Liver (tissue), 3 donors: ENCODE measurements at regions not wholly inside any gene's neighbourhood (a gene's known extent, or its start where the extent isn't known, plus 50 kb on each side); places are given as distances from the start of the nearest gene placed in this dataset.

ENCODE experiments used
- FOXA2 ChIP-seq: IDR thresholded peaks from 2 replicates; pipeline ENCODE4 v1.6.1; 2016; ENCODE audit warnings: antibody characterized with exemption
- GABPA ChIP-seq, 2 donors: IDR thresholded peaks in 1 of 2; conservative IDR thresholded peaks in 1 of 2; 2 replicates each; pipeline ENCODE4 v1.6.1; 2016; ENCODE audit warnings: antibody characterized with exemption in 2 of 2, mild to moderate bottlenecking in 1 of 2, moderate library complexity in 1 of 2
- HNF4G ChIP-seq: IDR thresholded peaks from 2 replicates; pipeline ENCODE4 v1.6.1; 2016; ENCODE audit warnings: antibody characterized with exemption
- REST ChIP-seq: IDR thresholded peaks from 2 replicates; pipeline ENCODE4 v1.6.1; 2016; ENCODE audit warnings: antibody characterized with exemption, mild to moderate bottlenecking
- SP1 ChIP-seq: IDR thresholded peaks from 2 replicates; pipeline ENCODE4 v1.6.1; 2018; ENCODE audit warnings: antibody characterized with exemption, mild to moderate bottlenecking
- TAF1 ChIP-seq: conservative IDR thresholded peaks from 2 replicates; pipeline ENCODE4 v1.6.1; 2016; ENCODE audit warnings: antibody characterized with exemption, mild to moderate bottlenecking
- ZBTB33 ChIP-seq: IDR thresholded peaks from 2 replicates; pipeline ENCODE4 v1.6.1; 2016; ENCODE audit warnings: antibody characterized with exemption
- TF ChIP-seq, protein P1 (sequence below): fragments of 150-350 bp; IDR thresholded peaks from 2 replicates; pipeline ENCODE4 v1.5.1; 2017; ENCODE audit warnings: improper control_type of control experiment, low read depth, low read length; ENCODE audit not compliant: missing input control
- donor health status: healthy.
- donor health status: healthy.

- TF ChIP-seq, protein P1, sequence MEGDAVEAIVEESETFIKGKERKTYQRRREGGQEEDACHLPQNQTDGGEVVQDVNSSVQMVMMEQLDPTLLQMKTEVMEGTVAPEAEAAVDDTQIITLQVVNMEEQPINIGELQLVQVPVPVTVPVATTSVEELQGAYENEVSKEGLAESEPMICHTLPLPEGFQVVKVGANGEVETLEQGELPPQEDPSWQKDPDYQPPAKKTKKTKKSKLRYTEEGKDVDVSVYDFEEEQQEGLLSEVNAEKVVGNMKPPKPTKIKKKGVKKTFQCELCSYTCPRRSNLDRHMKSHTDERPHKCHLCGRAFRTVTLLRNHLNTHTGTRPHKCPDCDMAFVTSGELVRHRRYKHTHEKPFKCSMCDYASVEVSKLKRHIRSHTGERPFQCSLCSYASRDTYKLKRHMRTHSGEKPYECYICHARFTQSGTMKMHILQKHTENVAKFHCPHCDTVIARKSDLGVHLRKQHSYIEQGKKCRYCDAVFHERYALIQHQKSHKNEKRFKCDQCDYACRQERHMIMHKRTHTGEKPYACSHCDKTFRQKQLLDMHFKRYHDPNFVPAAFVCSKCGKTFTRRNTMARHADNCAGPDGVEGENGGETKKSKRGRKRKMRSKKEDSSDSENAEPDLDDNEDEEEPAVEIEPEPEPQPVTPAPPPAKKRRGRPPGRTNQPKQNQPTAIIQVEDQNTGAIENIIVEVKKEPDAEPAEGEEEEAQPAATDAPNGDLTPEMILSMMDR: no peak
- no peak for TF ChIP-seq SP1
- TF ChIP-seq REST: no peak
- no peak for TF ChIP-seq HNF4G
- no peak for TF ChIP-seq ZBTB33
- TF ChIP-seq GABPA (IDR thresholded peaks at IDR 0.05 in 1 of 2, conservative IDR thresholded peaks at IDR 0.05 in 1 of 2): no peak
- TF ChIP-seq FOXA2: no peak
- TF ChIP-seq TAF1: no peak
These were observed 319.3 kb upstream of the NRP1 start for GRCh38 chr10:33653584-33654367.
